ENCODE measurements at regions not wholly inside any gene's neighbourhood (a gene's known extent, or its start where the extent isn't known, plus 50 kb on each side); places are given as distances from the start of the nearest gene placed in this dataset.

- DNase-seq, result no peak
- no peak overlapping the region for H3K27ac Mint-ChIP-seq
These were observed 350.3 kb downstream of the SLC6A15 start for GRCh38 chr12:84562331-84562730.

GRCh38 chr12:84561351-84561750 is 351.2 kb downstream of the SLC6A15 start:
- H3K4me1 Mint-ChIP-seq, result no peaks in the 10 kb centered on the region
- H3K27me3 Mint-ChIP-seq (ENCODE audit: low read depth in 2 of 2), result no peaks in the 10 kb centered on the region
- no peaks in the 10 kb centered on the region for H3K36me3 Mint-ChIP-seq
- H3K9me3 Mint-ChIP-seq, result peaks cover 11 to 15% of the 10 kb centered on the region in 2 donors
- no peak for ATAC-seq
- no peak overlapping the region for H3K27ac Mint-ChIP-seq
- Histone ChIP-seq H3K27me3 (ENCODE audit: control insufficient read depth, insufficient read depth, low read length) (no peaks in the 10 kb centered on the region), H3K4me3 (ENCODE audit: low read length) (no peak overlapping the region), H3K4me1 (ENCODE audit: control insufficient read depth, insufficient read depth, low read length) (no peaks in the 10 kb centered on the region), H3K27ac (ENCODE audit: low read length) (no peak overlapping the region), H3K36me3 (ENCODE audit: control insufficient read depth, insufficient read depth, low read length) (no peaks in the 10 kb centered on the region), H3K9me3 (ENCODE audit: control insufficient read depth, insufficient read depth, low read length) (no peaks in the 10 kb centered on the region)
- H3K4me3 Mint-ChIP-seq, result no peak overlapping the region
- no peak for TF ChIP-seq CTCF (IDR thresholded peaks at IDR 0.05)
- no CpG with 5 or more reads among the region's 1 CpG for WGBS (ENCODE audit: insufficient coverage)
- intact Hi-C loops (cut with micrococcal nuclease), result no loop called here
- no peak for DNase-seq

More at GRCh38 chr12:84562331-84562730, 350.3 kb downstream of the SLC6A15 start:
- Mint-ChIP-seq H3K9me3 (peaks cover 13 to 14% of the 10 kb centered on the region in 2 donors), H3K36me3 (no peaks in the 10 kb centered on the region), H3K4me3 (no peak overlapping the region), H3K27me3 (ENCODE audit: low read depth in 2 of 2) (no peaks in the 10 kb centered on the region), H3K4me1 (no peaks in the 10 kb centered on the region)
- Histone ChIP-seq H3K36me3 (ENCODE audit: control insufficient read depth, insufficient read depth, low read length) (no peaks in the 10 kb centered on the region), H3K27ac (ENCODE audit: low read length) (no peak overlapping the region), H3K4me1 (ENCODE audit: control insufficient read depth, insufficient read depth, low read length) (no peaks in the 10 kb centered on the region), H3K4me3 (ENCODE audit: low read length) (no peak overlapping the region), H3K9me3 (ENCODE audit: control insufficient read depth, insufficient read depth, low read length) (no peaks in the 10 kb centered on the region), H3K27me3 (ENCODE audit: control insufficient read depth, insufficient read depth, low read length) (no peaks in the 10 kb centered on the region)
- WGBS (ENCODE audit: insufficient coverage), result 100% methylated on average over 1 of the region's 3 CpGs
- intact Hi-C loops (cut with micrococcal nuclease), result no loop called here
- ATAC-seq, result no peak
- no peak for TF ChIP-seq CTCF (IDR thresholded peaks at IDR 0.05)

- DNase-seq (no peak), ATAC-seq (no peak)
- Mint-ChIP-seq H3K27ac (no peak overlapping the region), H3K27me3 (ENCODE audit: low read depth in 2 of 2) (no peaks in the 10 kb centered on the region), H3K9me3 (peaks cover 5 to 15% of the 10 kb centered on the region in 2 donors), H3K4me3 (no peak overlapping the region), H3K4me1 (no peaks in the 10 kb centered on the region), H3K36me3 (no peaks in the 10 kb centered on the region)
- Histone ChIP-seq H3K27ac (ENCODE audit: low read length) (no peak overlapping the region), H3K36me3 (ENCODE audit: control insufficient read depth, insufficient read depth, low read length) (no peaks in the 10 kb centered on the region), H3K27me3 (ENCODE audit: control insufficient read depth, insufficient read depth, low read length) (no peaks in the 10 kb centered on the region), H3K4me3 (ENCODE audit: low read length) (no peak overlapping the region), H3K4me1 (ENCODE audit: control insufficient read depth, insufficient read depth, low read length) (no peaks in the 10 kb centered on the region), H3K9me3 (ENCODE audit: control insufficient read depth, insufficient read depth, low read length) (no peaks in the 10 kb centered on the region)
- 87% methylated on average over 9 of the region's 15 CpGs for WGBS (ENCODE audit: insufficient coverage)
- intact Hi-C loops (cut with micrococcal nuclease), result no loop called here
- TF ChIP-seq CTCF (IDR thresholded peaks at IDR 0.05), result no peak
These were observed 358.3 kb downstream of the SLC6A15 start for GRCh38 chr12:84554199-84554723.

Measured in natural killer cell (primary cell).